Smooth muscle cell (in vitro differentiated cells): ENCODE measurements at regions not wholly inside any gene's neighbourhood (a gene's known extent, or its start where the extent isn't known, plus 50 kb on each side); places are given as distances from the start of the nearest gene placed in this dataset.

Experiments used
- DNase-seq: peaks from one replicate; lab custom pipeline; 2025; ENCODE audit not compliant: unreplicated experiment; lab: John Stamatoyannopoulos, UW
- H2AFZ ChIP-seq: fragments of 200-600 bp; sonication (generic); 2 replicates; pipeline ENCODE4 v1.6.0; 2016; ENCODE audit warnings: antibody characterized with exemption, low read depth, mild to moderate bottlenecking
- H3F3A ChIP-seq: fragments of 200-600 bp; sonication (generic); 2 replicates; pipeline ENCODE4 v1.6.0; 2017; ENCODE audit warnings: antibody characterized with exemption, low read depth
- H3K27ac ChIP-seq: fragments of 200-600 bp; sonication (generic); 2 replicates; pipeline ENCODE4 v1.5.1; 2016; ENCODE audit warnings: low read depth, mild to moderate bottlenecking
- H3K27me3 ChIP-seq: fragments of 200-600 bp; sonication (generic); 2 replicates; pipeline ENCODE4 v1.6.1; 2016; ENCODE audit warnings: low read depth, mild to moderate bottlenecking
- H3K36me3 ChIP-seq: fragments of 200-600 bp; sonication (generic); 2 replicates; pipeline ENCODE4 v1.5.1; 2016; ENCODE audit warnings: low read depth
- H3K4me1 ChIP-seq: fragments of 200-600 bp; sonication (generic); 2 replicates; pipeline ENCODE4 v1.5.1; 2016; ENCODE audit warnings: low read depth
- H3K4me2 ChIP-seq: fragments of 200-600 bp; sonication (generic); 2 replicates; pipeline ENCODE4 v1.6.0; 2016; ENCODE audit warnings: mild to moderate bottlenecking
- H3K4me3 ChIP-seq: fragments of 200-600 bp; sonication (generic); 2 replicates; pipeline ENCODE4 v1.5.1; 2016; ENCODE audit warnings: mild to moderate bottlenecking
- H3K79me2 ChIP-seq: fragments of 200-600 bp; sonication (generic); 2 replicates; pipeline ENCODE4 v1.6.0; 2016; ENCODE audit warnings: low read depth, mild to moderate bottlenecking
- H3K9ac ChIP-seq: fragments of 200-600 bp; sonication (generic); 2 replicates; pipeline ENCODE4 v1.6.0; 2016; ENCODE audit warnings: low read depth
- H3K9me3 ChIP-seq: fragments of 200-600 bp; sonication (generic); replicated peaks from 2 replicates; pipeline ENCODE4 v1.5.1; 2016; ENCODE audit warnings: low read depth
- H4K20me1 ChIP-seq: fragments of 200-600 bp; sonication (generic); 2 replicates; pipeline ENCODE4 v1.6.0; 2016; ENCODE audit warnings: low read depth
- CTCF ChIP-seq: fragments of 200-600 bp; sonication (generic); IDR thresholded peaks from 2 replicates; pipeline ENCODE4 v1.5.1; 2017; ENCODE audit warnings: borderline replicate concordance, mild to moderate bottlenecking, antibody characterized with exemption; ENCODE audit not compliant: insufficient read depth, poor library complexity, severe bottlenecking
- WGBS: methylation state at CpG from one replicate; pipeline ENCODE4 v1.1.7; 2016; ENCODE audit warnings: low lambda C conversion rate; 5-methylcytosine and 5-hydroxymethylcytosine counted together

GRCh38 chr1:234986750-234987414 lies 141.8 kb downstream of the TOMM20 start:
- H3F3A ChIP-seq: peaks cover 29% of the 10 kb centered on the region
- no peaks in the 10 kb centered on the region for H3K36me3 ChIP-seq
- H3K79me2 ChIP-seq: no peaks in the 10 kb centered on the region
- H3K9me3 ChIP-seq: no peaks in the 10 kb centered on the region
- H3K4me2 ChIP-seq: peak overlapping the region; percentile 40
- WGBS: 40% methylated on average over 9 of the region's 9 CpGs
- no peaks in the 10 kb centered on the region for H4K20me1 ChIP-seq
- DNase-seq: no peak
- H3K4me3 ChIP-seq: no peak overlapping the region
- H3K9ac ChIP-seq: peak overlapping the region; percentile 69
- H3K4me1 ChIP-seq: peaks cover 32% of the 10 kb centered on the region
- H3K27ac ChIP-seq: peak overlapping the region; percentile 96
- TF ChIP-seq CTCF: no peak
- no peaks in the 10 kb centered on the region for H3K27me3 ChIP-seq
- H2AFZ ChIP-seq: peak overlapping the region; percentile 28

GRCh38 chr1:234985516-234986294 lies 142.9 kb downstream of the TOMM20 start:
- no peaks in the 10 kb centered on the region for H4K20me1 ChIP-seq
- no peaks in the 10 kb centered on the region for H3K36me3 ChIP-seq
- no peak overlapping the region for H2AFZ ChIP-seq
- WGBS: 97% methylated on average over 10 of the region's 10 CpGs
- no peak overlapping the region for H3K4me3 ChIP-seq
- peaks cover 36% of the 10 kb centered on the region for H3K4me1 ChIP-seq
- peaks cover 37% of the 10 kb centered on the region for H3F3A ChIP-seq
- H3K79me2 ChIP-seq: no peaks in the 10 kb centered on the region
- H3K27me3 ChIP-seq: no peaks in the 10 kb centered on the region
- H3K9me3 ChIP-seq: no peaks in the 10 kb centered on the region
- no peak overlapping the region for H3K4me2 ChIP-seq
- TF ChIP-seq CTCF: no peak
- DNase-seq: no peak
- H3K27ac ChIP-seq: peak overlapping the region; percentile 62
- no peak overlapping the region for H3K9ac ChIP-seq

GRCh38 chr1:234985007-234985370 lies 143.6 kb downstream of the TOMM20 start:
- Histone ChIP-seq H2AFZ (no peak overlapping the region), H4K20me1 (no peaks in the 10 kb centered on the region), H3K36me3 (no peaks in the 10 kb centered on the region), H3K4me2 (no peak overlapping the region), H3K27ac (peak overlapping the region; percentile 62), H3K27me3 (no peaks in the 10 kb centered on the region), H3K79me2 (no peaks in the 10 kb centered on the region), H3K4me1 (peaks cover 39% of the 10 kb centered on the region), H3K9ac (no peak overlapping the region), H3K4me3 (no peak overlapping the region), H3F3A (peaks cover 42% of the 10 kb centered on the region), H3K9me3 (no peaks in the 10 kb centered on the region)
- no peak for DNase-seq
- no peak for TF ChIP-seq CTCF
- 96% methylated on average over 7 of the region's 7 CpGs for WGBS
